ENCODE measurements at regions not wholly inside any gene's neighbourhood (a gene's known extent, or its start where the extent isn't known, plus 50 kb on each side); places are given as distances from the start of the nearest gene placed in this dataset.

DNA sequence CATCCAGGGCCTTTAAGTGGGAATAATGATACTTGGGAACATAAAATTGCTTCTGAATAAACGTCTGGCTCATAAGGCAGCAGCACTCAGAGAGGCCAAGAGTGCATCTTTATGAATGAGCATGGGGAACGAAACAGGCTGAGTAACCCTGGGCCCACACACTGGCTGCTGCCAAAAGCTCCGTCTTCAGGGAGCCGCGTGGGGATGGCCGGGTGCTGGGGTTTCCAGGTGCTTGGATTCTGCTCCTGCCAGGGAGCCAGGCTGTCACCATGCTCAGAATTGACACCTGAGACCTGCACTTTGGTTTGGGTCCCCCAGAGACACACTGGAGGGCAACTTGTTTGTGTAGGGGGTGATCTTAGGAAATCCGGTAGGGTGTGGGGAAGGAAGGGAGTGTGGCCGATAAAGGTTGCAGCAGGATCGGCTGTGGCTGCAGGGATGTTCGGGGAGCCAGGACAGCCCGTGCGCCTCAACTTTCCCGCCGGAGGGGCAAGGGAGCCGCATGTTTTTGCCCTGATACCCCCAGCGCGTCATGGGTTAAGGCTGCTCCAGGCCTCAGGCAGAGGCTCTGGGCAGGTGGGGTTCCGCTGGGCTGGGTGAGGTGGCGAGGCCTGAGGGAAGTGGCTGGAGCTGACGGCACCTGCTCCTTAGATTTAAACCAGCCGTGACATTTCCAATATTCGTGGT, 101.8 kb downstream of the YTHDF1 start:
- ATAC-seq (no peak), DNase-seq (no peak)
- H3K27me3 Mint-ChIP-seq = peaks cover 32% of the 10 kb centered on the region
- H3K27ac Mint-ChIP-seq = no peak overlapping the region
- no peaks in the 10 kb centered on the region for H3K36me3 Mint-ChIP-seq (ENCODE audit: low read depth)
- peaks cover 10% of the 10 kb centered on the region for H3K9me3 Mint-ChIP-seq
- no peak overlapping the region for H3K4me3 Mint-ChIP-seq
- H3K4me1 Mint-ChIP-seq = no peaks in the 10 kb centered on the region

- Mint-ChIP-seq H3K4me1 (no peaks in the 10 kb centered on the region), H3K36me3 (ENCODE audit: low read depth) (no peaks in the 10 kb centered on the region), H3K27me3 (peaks cover 32% of the 10 kb centered on the region), H3K9me3 (peaks cover 10% of the 10 kb centered on the region), H3K27ac (no peak overlapping the region), H3K4me3 (no peak overlapping the region)
- DNase-seq (no peak), ATAC-seq (no peak)
These were observed 103.3 kb downstream of the YTHDF1 start for GRCh38 chr20:63112491-63113219.

GRCh38 chr20:63108247-63108646, 101.5 kb upstream of the BHLHE23 start:
- DNase-seq = no peak
- Mint-ChIP-seq H3K36me3 (ENCODE audit: low read depth) (no peaks in the 10 kb centered on the region), H3K27ac (no peak overlapping the region), H3K9me3 (peaks cover 10% of the 10 kb centered on the region), H3K4me1 (no peaks in the 10 kb centered on the region), H3K4me3 (no peak overlapping the region), H3K27me3 (no peaks in the 10 kb centered on the region)
- ATAC-seq = no peak

GRCh38 chr20:63107449-63108200, 100.9 kb upstream of the BHLHE23 start:
- no peak for DNase-seq
- no peak overlapping the region for H3K27ac Mint-ChIP-seq
- H3K9me3 Mint-ChIP-seq = peaks cover 10% of the 10 kb centered on the region
- H3K27me3 Mint-ChIP-seq = no peaks in the 10 kb centered on the region
- no peak for ATAC-seq
- no peaks in the 10 kb centered on the region for H3K36me3 Mint-ChIP-seq (ENCODE audit: low read depth)
- no peak overlapping the region for H3K4me3 Mint-ChIP-seq
- peaks cover 3% of the 10 kb centered on the region for H3K4me1 Mint-ChIP-seq

- ATAC-seq (no peak), DNase-seq (no peak)
- peaks cover 6% of the 10 kb centered on the region for H3K9me3 Mint-ChIP-seq
- H3K4me1 Mint-ChIP-seq = peaks cover 6% of the 10 kb centered on the region
- no peaks in the 10 kb centered on the region for H3K36me3 Mint-ChIP-seq (ENCODE audit: low read depth)
- no peak overlapping the region for H3K27ac Mint-ChIP-seq
- no peaks in the 10 kb centered on the region for H3K27me3 Mint-ChIP-seq
- no peak overlapping the region for H3K4me3 Mint-ChIP-seq
These were observed 100.1 kb upstream of the BHLHE23 start for GRCh38 chr20:63106765-63107448.

GRCh38 chr20:63106108-63106764, 99.5 kb upstream of the BHLHE23 start:
- H3K4me1 Mint-ChIP-seq = peaks cover 8% of the 10 kb centered on the region
- no peaks in the 10 kb centered on the region for H3K36me3 Mint-ChIP-seq (ENCODE audit: low read depth)
- no peak overlapping the region for H3K4me3 Mint-ChIP-seq
- DNase-seq = no peak
- no peak overlapping the region for H3K27ac Mint-ChIP-seq
- no peak for ATAC-seq
- no peaks in the 10 kb centered on the region for H3K27me3 Mint-ChIP-seq
- H3K9me3 Mint-ChIP-seq = no peaks in the 10 kb centered on the region

- peaks cover 8% of the 10 kb centered on the region for H3K4me1 Mint-ChIP-seq
- H3K36me3 Mint-ChIP-seq (ENCODE audit: low read depth) = no peaks in the 10 kb centered on the region
- H3K4me3 Mint-ChIP-seq = no peak overlapping the region
- DNase-seq = no peak
- ATAC-seq = no peak
- H3K27ac Mint-ChIP-seq = no peak overlapping the region
- H3K9me3 Mint-ChIP-seq = no peaks in the 10 kb centered on the region
- no peaks in the 10 kb centered on the region for H3K27me3 Mint-ChIP-seq
These were observed 98.7 kb upstream of the BHLHE23 start for GRCh38 chr20:63105211-63106107.

GRCh38 chr20:63104312-63105181, 97.8 kb upstream of the BHLHE23 start:
- H3K4me1 Mint-ChIP-seq = peaks cover 8% of the 10 kb centered on the region
- no peaks in the 10 kb centered on the region for H3K36me3 Mint-ChIP-seq (ENCODE audit: low read depth)
- H3K27me3 Mint-ChIP-seq = no peaks in the 10 kb centered on the region
- no peak overlapping the region for H3K4me3 Mint-ChIP-seq
- no peaks in the 10 kb centered on the region for H3K9me3 Mint-ChIP-seq
- no peak overlapping the region for H3K27ac Mint-ChIP-seq
- DNase-seq (no peak), ATAC-seq (no peak)

- Mint-ChIP-seq H3K4me3 (no peak overlapping the region), H3K4me1 (peaks cover 8% of the 10 kb centered on the region)
These were observed 96.9 kb upstream of the BHLHE23 start for GRCh38 chr20:63103402-63104311.

DNA sequence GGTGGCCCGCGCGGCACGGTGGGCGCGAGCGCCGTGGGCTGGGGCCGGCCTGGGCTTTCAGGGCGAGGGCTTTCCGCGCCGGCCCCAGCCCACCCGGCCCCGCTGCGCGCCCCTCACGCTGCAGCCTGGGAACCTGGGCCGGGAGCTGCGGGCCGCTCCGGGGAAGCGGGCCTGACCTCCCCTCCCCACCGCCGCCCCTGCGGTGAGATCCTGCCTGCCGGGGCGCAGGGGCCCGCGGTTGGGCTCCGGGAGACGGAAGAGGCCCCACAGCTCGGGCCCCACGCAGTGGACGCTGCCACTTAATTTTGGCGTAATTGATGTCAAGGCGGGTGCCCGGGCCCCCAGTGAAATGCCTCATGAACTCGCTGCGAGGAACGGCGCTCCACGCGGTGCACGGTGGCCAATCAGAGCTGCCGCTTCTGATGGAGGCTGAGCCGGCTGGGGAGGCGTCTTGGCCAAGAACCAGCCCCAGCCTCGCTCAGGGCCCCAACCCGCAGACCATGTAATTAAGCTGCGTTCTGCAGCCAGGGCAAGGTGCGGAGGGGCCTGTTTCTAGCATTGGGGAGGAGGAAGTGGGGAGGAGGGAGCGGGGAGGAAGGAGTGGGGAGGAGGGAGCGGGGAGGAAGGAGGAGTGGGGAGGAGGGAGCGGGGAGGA, 96.1 kb upstream of the BHLHE23 start:
- Mint-ChIP-seq H3K4me3 (peak overlapping the region; percentile 80), H3K9me3 (no peaks in the 10 kb centered on the region), H3K27ac (peak overlapping the region; percentile 91), H3K27me3 (no peaks in the 10 kb centered on the region), H3K4me1 (peaks cover 8% of the 10 kb centered on the region), H3K36me3 (ENCODE audit: low read depth) (no peaks in the 10 kb centered on the region)
- DNase-seq = peak; percentile 73
- ATAC-seq = peak; percentile 65

More at GRCh38 chr20:63103402-63104311, 96.9 kb upstream of the BHLHE23 start:
- DNase-seq = no peak
- H3K36me3 Mint-ChIP-seq (ENCODE audit: low read depth) = no peaks in the 10 kb centered on the region
- no peaks in the 10 kb centered on the region for H3K9me3 Mint-ChIP-seq
- H3K27me3 Mint-ChIP-seq = no peaks in the 10 kb centered on the region
- ATAC-seq = no peak
- H3K27ac Mint-ChIP-seq = no peak overlapping the region

DNA sequence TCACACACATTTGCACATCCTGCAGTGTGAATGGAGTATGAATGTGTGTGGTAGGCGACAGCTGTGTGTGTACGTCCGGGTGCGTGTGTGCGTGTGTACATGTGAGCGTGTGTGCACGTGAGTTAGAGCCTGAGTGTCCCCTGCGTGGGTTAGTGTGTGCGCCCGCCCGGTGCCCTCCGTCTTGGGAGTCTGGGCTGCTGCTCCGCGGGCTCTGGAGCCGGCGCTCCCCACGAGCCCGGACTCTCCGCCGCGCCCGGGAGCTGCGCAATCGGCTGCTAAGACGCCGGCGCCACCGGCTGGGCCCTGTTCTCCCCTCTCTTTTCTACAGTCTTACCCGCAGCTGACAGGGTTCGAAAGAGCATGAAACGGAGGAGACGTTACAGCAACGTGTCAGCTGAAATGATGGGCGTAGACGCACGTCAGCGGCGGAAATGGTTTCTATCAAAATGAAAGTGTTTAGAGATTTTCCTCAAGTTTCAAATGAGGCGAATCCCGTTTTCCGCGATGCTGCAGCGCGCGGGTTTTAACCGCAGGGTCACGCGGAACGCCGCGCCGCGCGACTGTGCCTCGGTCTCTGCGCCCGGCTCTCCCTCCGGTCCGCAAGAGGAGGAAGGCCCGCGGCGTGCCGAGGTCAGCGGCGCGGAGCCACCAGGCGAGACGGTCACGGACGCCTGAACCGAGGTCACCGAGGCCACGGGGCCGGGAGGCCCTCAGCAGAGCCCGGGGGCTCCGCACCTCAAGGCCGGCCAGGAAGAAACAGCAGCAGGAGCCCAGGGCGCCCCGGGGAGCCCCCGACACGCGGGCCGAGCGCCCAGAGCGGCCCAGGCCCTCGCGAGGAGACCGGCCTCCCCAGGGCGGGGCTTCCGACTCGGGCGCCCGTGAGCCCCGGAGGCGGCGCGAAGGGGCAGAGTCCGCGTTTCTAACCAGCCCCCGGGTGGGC, 95.3 kb upstream of the BHLHE23 start:
- Mint-ChIP-seq H3K9me3 (no peaks in the 10 kb centered on the region), H3K4me1 (peaks cover 8% of the 10 kb centered on the region), H3K27me3 (no peaks in the 10 kb centered on the region), H3K27ac (peak overlapping the region; percentile 85), H3K4me3 (peak overlapping the region; percentile 80), H3K36me3 (ENCODE audit: low read depth) (no peaks in the 10 kb centered on the region)
- DNase-seq (peak; percentile 65), ATAC-seq (peak; percentile 68)

Measured in activated naive CD8-positive, alpha-beta T cell treated with anti-CD3 and anti-CD28 coated beads, Interleukin-2, amount 50 U/mL, for 24 hours (primary cell).